ENCODE measurements at regions not wholly inside any gene's neighbourhood (a gene's known extent, or its start where the extent isn't known, plus 50 kb on each side); places are given as distances from the start of the nearest gene placed in this dataset.
"Not testable (repeated sequence)": the region's sequence is repeated elsewhere in the genome, so short reads cannot be mapped to it uniquely, and the experiment has no call there.

- not testable (repeated sequence) for H3K27ac ChIP-seq (ENCODE audit: low read depth, low read length); H3K4me3 ChIP-seq (ENCODE audit: low read depth, low read length); H3K4me1 ChIP-seq (ENCODE audit: control insufficient read depth, insufficient read depth, low read length); H3K9me3 ChIP-seq (ENCODE audit: control insufficient read depth, insufficient read depth, low read length); H3K27me3 ChIP-seq (ENCODE audit: control insufficient read depth, insufficient read depth, low read length); H3K36me3 ChIP-seq (ENCODE audit: control insufficient read depth, insufficient read depth, low read length); H3K9ac ChIP-seq (ENCODE audit: low read depth, low read length)
Measured at GRCh38 chr4:131729205-131729604, 1419.9 kb upstream of the PCDH10 start.

- not testable (repeated sequence) for H3K27me3 ChIP-seq (ENCODE audit: control insufficient read depth, insufficient read depth, low read length); H3K9me3 ChIP-seq (ENCODE audit: control insufficient read depth, insufficient read depth, low read length); H3K27ac ChIP-seq (ENCODE audit: low read depth, low read length); H3K36me3 ChIP-seq (ENCODE audit: control insufficient read depth, insufficient read depth, low read length); H3K4me3 ChIP-seq (ENCODE audit: low read depth, low read length); H3K9ac ChIP-seq (ENCODE audit: low read depth, low read length); H3K4me1 ChIP-seq (ENCODE audit: control insufficient read depth, insufficient read depth, low read length)
Measured at GRCh38 chr4:131729716-131730398, 1419.2 kb upstream of the PCDH10 start.

- not testable (repeated sequence) for H3K9ac ChIP-seq (ENCODE audit: low read depth, low read length); H3K9me3 ChIP-seq (ENCODE audit: control insufficient read depth, insufficient read depth, low read length); H3K4me3 ChIP-seq (ENCODE audit: low read depth, low read length); H3K27me3 ChIP-seq (ENCODE audit: control insufficient read depth, insufficient read depth, low read length); H3K27ac ChIP-seq (ENCODE audit: low read depth, low read length); H3K36me3 ChIP-seq (ENCODE audit: control insufficient read depth, insufficient read depth, low read length); H3K4me1 ChIP-seq (ENCODE audit: control insufficient read depth, insufficient read depth, low read length)
Measured at GRCh38 chr4:131730574-131730973, 1418.5 kb upstream of the PCDH10 start.

GRCh38 chr4:131732034-131732630 lies 1417.0 kb upstream of the PCDH10 start:
- H3K4me1 ChIP-seq (ENCODE audit: control insufficient read depth, insufficient read depth, low read length); H3K9me3 ChIP-seq (ENCODE audit: control insufficient read depth, insufficient read depth, low read length); H3K36me3 ChIP-seq (ENCODE audit: control insufficient read depth, insufficient read depth, low read length); H3K4me3 ChIP-seq (ENCODE audit: low read depth, low read length); H3K27ac ChIP-seq (ENCODE audit: low read depth, low read length); H3K9ac ChIP-seq (ENCODE audit: low read depth, low read length); H3K27me3 ChIP-seq (ENCODE audit: control insufficient read depth, insufficient read depth, low read length): not testable (repeated sequence)

GRCh38 chr4:131734321-131734720 lies 1414.8 kb upstream of the PCDH10 start:
- not testable (repeated sequence) for H3K9me3 ChIP-seq (ENCODE audit: control insufficient read depth, insufficient read depth, low read length); H3K36me3 ChIP-seq (ENCODE audit: control insufficient read depth, insufficient read depth, low read length); H3K9ac ChIP-seq (ENCODE audit: low read depth, low read length); H3K4me1 ChIP-seq (ENCODE audit: control insufficient read depth, insufficient read depth, low read length); H3K27ac ChIP-seq (ENCODE audit: low read depth, low read length); H3K27me3 ChIP-seq (ENCODE audit: control insufficient read depth, insufficient read depth, low read length); H3K4me3 ChIP-seq (ENCODE audit: low read depth, low read length)

- H3K4me3 ChIP-seq (ENCODE audit: low read depth, low read length); H3K9ac ChIP-seq (ENCODE audit: low read depth, low read length); H3K36me3 ChIP-seq (ENCODE audit: control insufficient read depth, insufficient read depth, low read length); H3K27me3 ChIP-seq (ENCODE audit: control insufficient read depth, insufficient read depth, low read length); H3K9me3 ChIP-seq (ENCODE audit: control insufficient read depth, insufficient read depth, low read length); H3K27ac ChIP-seq (ENCODE audit: low read depth, low read length); H3K4me1 ChIP-seq (ENCODE audit: control insufficient read depth, insufficient read depth, low read length): not testable (repeated sequence)
Measured at GRCh38 chr4:131734851-131735385, 1414.2 kb upstream of the PCDH10 start.

- H3K36me3 ChIP-seq (ENCODE audit: control insufficient read depth, insufficient read depth, low read length); H3K27ac ChIP-seq (ENCODE audit: low read depth, low read length); H3K4me3 ChIP-seq (ENCODE audit: low read depth, low read length); H3K27me3 ChIP-seq (ENCODE audit: control insufficient read depth, insufficient read depth, low read length); H3K4me1 ChIP-seq (ENCODE audit: control insufficient read depth, insufficient read depth, low read length); H3K9ac ChIP-seq (ENCODE audit: low read depth, low read length); H3K9me3 ChIP-seq (ENCODE audit: control insufficient read depth, insufficient read depth, low read length): not testable (repeated sequence)
Measured at GRCh38 chr4:131738991-131739390, 1410.1 kb upstream of the PCDH10 start.

- not testable (repeated sequence) for H3K4me3 ChIP-seq (ENCODE audit: low read depth, low read length); H3K9ac ChIP-seq (ENCODE audit: low read depth, low read length); H3K27ac ChIP-seq (ENCODE audit: low read depth, low read length)
Measured at GRCh38 chr4:131741836-131742235, 1407.3 kb upstream of the PCDH10 start.

GRCh38 chr4:131742536-131743205 lies 1406.4 kb upstream of the PCDH10 start:
- H3K9ac ChIP-seq (ENCODE audit: low read depth, low read length); H3K27me3 ChIP-seq (ENCODE audit: control insufficient read depth, insufficient read depth, low read length); H3K9me3 ChIP-seq (ENCODE audit: control insufficient read depth, insufficient read depth, low read length); H3K4me1 ChIP-seq (ENCODE audit: control insufficient read depth, insufficient read depth, low read length); H3K27ac ChIP-seq (ENCODE audit: low read depth, low read length); H3K4me3 ChIP-seq (ENCODE audit: low read depth, low read length); H3K36me3 ChIP-seq (ENCODE audit: control insufficient read depth, insufficient read depth, low read length): not testable (repeated sequence)

More at GRCh38 chr4:131741836-131742235, 1407.3 kb upstream of the PCDH10 start:
- H3K36me3 ChIP-seq (ENCODE audit: control insufficient read depth, insufficient read depth, low read length); H3K9me3 ChIP-seq (ENCODE audit: control insufficient read depth, insufficient read depth, low read length); H3K27me3 ChIP-seq (ENCODE audit: control insufficient read depth, insufficient read depth, low read length); H3K4me1 ChIP-seq (ENCODE audit: control insufficient read depth, insufficient read depth, low read length): not testable (repeated sequence)

- H3K4me3 ChIP-seq (ENCODE audit: low read depth, low read length); H3K27ac ChIP-seq (ENCODE audit: low read depth, low read length); H3K27me3 ChIP-seq (ENCODE audit: control insufficient read depth, insufficient read depth, low read length); H3K4me1 ChIP-seq (ENCODE audit: control insufficient read depth, insufficient read depth, low read length); H3K9ac ChIP-seq (ENCODE audit: low read depth, low read length); H3K9me3 ChIP-seq (ENCODE audit: control insufficient read depth, insufficient read depth, low read length); H3K36me3 ChIP-seq (ENCODE audit: control insufficient read depth, insufficient read depth, low read length): not testable (repeated sequence)
Measured at GRCh38 chr4:131743348-131743747, 1405.7 kb upstream of the PCDH10 start.

- H3K27me3 ChIP-seq (ENCODE audit: control insufficient read depth, insufficient read depth, low read length); H3K9ac ChIP-seq (ENCODE audit: low read depth, low read length); H3K4me3 ChIP-seq (ENCODE audit: low read depth, low read length); H3K4me1 ChIP-seq (ENCODE audit: control insufficient read depth, insufficient read depth, low read length); H3K36me3 ChIP-seq (ENCODE audit: control insufficient read depth, insufficient read depth, low read length); H3K9me3 ChIP-seq (ENCODE audit: control insufficient read depth, insufficient read depth, low read length); H3K27ac ChIP-seq (ENCODE audit: low read depth, low read length): not testable (repeated sequence)
Measured at GRCh38 chr4:131747203-131747602, 1401.9 kb upstream of the PCDH10 start.

All from HUES48 (cell line).